Hepatocyte (in vitro differentiated cells): ENCODE measurements at regions not wholly inside any gene's neighbourhood (a gene's known extent, or its start where the extent isn't known, plus 50 kb on each side); places are given as distances from the start of the nearest gene placed in this dataset.

ENCODE experiments used
- DNase-seq: peaks from one replicate; pipeline ENCODE4 v3.0.0-alpha.2; 2016; ENCODE audit warnings: low spot score
- H2AFZ ChIP-seq: fragments of 200-600 bp; sonication (generic); 2 replicates; pipeline ENCODE4 v1.6.0; 2016; ENCODE audit warnings: antibody characterized with exemption, mild to moderate bottlenecking
- H3K27ac ChIP-seq: fragments of 200-600 bp; sonication (generic); 2 replicates; pipeline ENCODE4 v1.5.1; 2016; ENCODE audit warnings: mild to moderate bottlenecking
- H3K27me3 ChIP-seq: fragments of 200-600 bp; sonication (generic); 2 replicates; pipeline ENCODE4 v1.6.1; 2016
- H3K36me3 ChIP-seq: fragments of 200-600 bp; sonication (generic); replicated peaks from 2 replicates; pipeline ENCODE4 v1.5.1; 2016; ENCODE audit warnings: low read depth; ENCODE audit not compliant: insufficient read depth
- H3K4me1 ChIP-seq: fragments of 200-600 bp; sonication (generic); 2 replicates; pipeline ENCODE4 v1.5.1; 2016; ENCODE audit warnings: mild to moderate bottlenecking, moderate library complexity; ENCODE audit not compliant: insufficient read depth
- H3K4me2 ChIP-seq: fragments of 200-600 bp; sonication (generic); 2 replicates; pipeline ENCODE4 v1.6.0; 2016
- H3K4me3 ChIP-seq: fragments of 200-600 bp; sonication (generic); 2 replicates; pipeline ENCODE4 v1.5.1; 2016; ENCODE audit warnings: mild to moderate bottlenecking
- H3K79me2 ChIP-seq: fragments of 200-600 bp; sonication (generic); 2 replicates; pipeline ENCODE4 v1.6.0; 2017; ENCODE audit warnings: mild to moderate bottlenecking
- H3K9me2 ChIP-seq: fragments of 200-600 bp; sonication (generic); replicated peaks from 2 replicates; pipeline ENCODE4 v1.6.0; 2017; ENCODE audit warnings: mild to moderate bottlenecking; ENCODE audit not compliant: insufficient read depth
- H3K9me3 ChIP-seq: fragments of 200-600 bp; sonication (generic); 2 replicates; pipeline ENCODE4 v1.5.1; 2016; ENCODE audit warnings: low read depth, mild to moderate bottlenecking
- H4K20me1 ChIP-seq: fragments of 200-600 bp; sonication (generic); 2 replicates; pipeline ENCODE4 v1.6.0; 2016; ENCODE audit warnings: mild to moderate bottlenecking; ENCODE audit not compliant: insufficient read depth, poor library complexity, severe bottlenecking
- EZH2 ChIP-seq: fragments of 200-600 bp; sonication (generic); IDR thresholded peaks from 2 replicates; pipeline ENCODE4 v1.6.1; 2016; ENCODE audit warnings: antibody characterized with exemption, mild to moderate bottlenecking, borderline replicate concordance
- EZH2phosphoT487 ChIP-seq: fragments of 200-600 bp; sonication (generic); IDR thresholded peaks from one replicate; pipeline ENCODE4 v1.6.1; 2018; ENCODE audit warnings: antibody characterized with exemption, mild to moderate bottlenecking, low read depth, moderate library complexity; ENCODE audit not compliant: unreplicated experiment, severe bottlenecking
- WGBS: methylation state at CpG from one replicate; pipeline ENCODE4 v1.1.6; 2016; ENCODE audit warnings: low lambda C conversion rate; ENCODE audit errors: missing lambda C conversion rate; 5-methylcytosine and 5-hydroxymethylcytosine counted together
- TF ChIP-seq, protein P1 (sequence below): fragments of 200-600 bp; sonication (generic); IDR thresholded peaks from 2 replicates; pipeline ENCODE4 v1.5.1; 2016; ENCODE audit warnings: antibody characterized with exemption, mild to moderate bottlenecking; ENCODE audit not compliant: poor library complexity

DNA sequence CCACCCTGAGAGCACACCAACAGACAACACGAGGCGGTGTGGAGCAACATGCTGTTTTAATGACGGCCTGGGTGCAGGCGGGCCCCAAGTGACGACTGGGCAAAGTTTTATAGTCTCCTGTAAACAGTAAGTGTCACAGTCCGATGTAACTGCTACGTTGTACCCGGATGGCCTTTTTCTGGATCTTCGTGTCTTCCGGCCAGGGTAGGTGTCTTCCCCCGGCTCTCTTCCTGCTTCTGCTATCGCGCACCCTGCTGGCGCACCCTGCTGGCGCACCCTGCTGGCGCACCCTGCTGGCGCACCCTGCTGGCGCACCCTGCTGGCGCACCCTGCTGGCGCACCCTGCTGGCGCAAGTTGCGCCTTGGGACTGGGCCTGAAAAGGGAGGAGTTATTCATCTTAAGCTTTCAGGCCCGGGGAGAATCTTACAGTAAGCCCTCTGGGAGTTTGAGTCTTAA is 143.0 kb upstream of the TARS1 start:
- no peak overlapping the region for H3K4me3 ChIP-seq
- TF ChIP-seq, protein P1, sequence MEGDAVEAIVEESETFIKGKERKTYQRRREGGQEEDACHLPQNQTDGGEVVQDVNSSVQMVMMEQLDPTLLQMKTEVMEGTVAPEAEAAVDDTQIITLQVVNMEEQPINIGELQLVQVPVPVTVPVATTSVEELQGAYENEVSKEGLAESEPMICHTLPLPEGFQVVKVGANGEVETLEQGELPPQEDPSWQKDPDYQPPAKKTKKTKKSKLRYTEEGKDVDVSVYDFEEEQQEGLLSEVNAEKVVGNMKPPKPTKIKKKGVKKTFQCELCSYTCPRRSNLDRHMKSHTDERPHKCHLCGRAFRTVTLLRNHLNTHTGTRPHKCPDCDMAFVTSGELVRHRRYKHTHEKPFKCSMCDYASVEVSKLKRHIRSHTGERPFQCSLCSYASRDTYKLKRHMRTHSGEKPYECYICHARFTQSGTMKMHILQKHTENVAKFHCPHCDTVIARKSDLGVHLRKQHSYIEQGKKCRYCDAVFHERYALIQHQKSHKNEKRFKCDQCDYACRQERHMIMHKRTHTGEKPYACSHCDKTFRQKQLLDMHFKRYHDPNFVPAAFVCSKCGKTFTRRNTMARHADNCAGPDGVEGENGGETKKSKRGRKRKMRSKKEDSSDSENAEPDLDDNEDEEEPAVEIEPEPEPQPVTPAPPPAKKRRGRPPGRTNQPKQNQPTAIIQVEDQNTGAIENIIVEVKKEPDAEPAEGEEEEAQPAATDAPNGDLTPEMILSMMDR: peak; percentile 11
- no peak for TF ChIP-seq EZH2
- TF ChIP-seq EZH2phosphoT487: no peak
- no peak overlapping the region for H3K27ac ChIP-seq
- no peak overlapping the region for H2AFZ ChIP-seq
- H3K4me1 ChIP-seq: peaks cover 11% of the 10 kb centered on the region
- H4K20me1 ChIP-seq: no peaks in the 10 kb centered on the region
- H3K4me2 ChIP-seq: no peak overlapping the region
- no peaks in the 10 kb centered on the region for H3K9me2 ChIP-seq
- WGBS: 91% methylated on average over 23 of the region's 23 CpGs
- no peaks in the 10 kb centered on the region for H3K27me3 ChIP-seq
- no peak for DNase-seq
- H3K79me2 ChIP-seq: no peaks in the 10 kb centered on the region
- no peaks in the 10 kb centered on the region for H3K9me3 ChIP-seq
- H3K36me3 ChIP-seq: no peaks in the 10 kb centered on the region

DNA sequence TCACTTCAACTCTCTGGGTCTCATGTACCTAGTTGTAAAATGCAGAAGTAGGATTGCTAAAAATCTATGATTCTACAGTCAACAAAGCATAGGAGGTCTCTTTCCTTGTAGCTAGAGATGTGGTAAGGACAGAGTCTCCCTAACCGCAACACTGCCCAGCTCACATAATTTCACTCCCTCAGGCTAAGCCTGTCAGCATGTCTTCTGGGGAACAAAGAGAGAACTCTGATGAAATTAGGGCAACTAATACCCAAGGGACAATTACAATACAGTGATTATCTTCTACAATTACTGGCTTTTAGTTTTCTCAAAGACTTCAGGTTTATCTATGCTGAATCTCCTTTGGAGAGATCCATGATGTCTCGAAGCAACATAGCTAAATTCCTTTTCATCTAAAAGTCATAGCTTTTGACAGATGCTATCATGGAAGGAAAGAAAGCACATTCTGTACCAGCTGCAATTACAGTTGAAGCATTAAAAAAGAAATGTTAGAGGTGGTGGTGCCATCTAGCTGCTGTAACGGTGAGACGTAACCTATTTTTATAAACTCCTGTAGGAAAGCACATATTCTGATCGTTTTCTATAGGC is 141.1 kb upstream of the TARS1 start:
- H3K9me2 ChIP-seq: no peaks in the 10 kb centered on the region
- no peaks in the 10 kb centered on the region for H3K79me2 ChIP-seq
- H3K27me3 ChIP-seq: no peaks in the 10 kb centered on the region
- H3K27ac ChIP-seq: no peak overlapping the region
- DNase-seq: peak; percentile 51
- H3K4me2 ChIP-seq: peak overlapping the region; percentile 44
- WGBS: 13% methylated on average over 5 of the region's 5 CpGs
- H3K36me3 ChIP-seq: no peaks in the 10 kb centered on the region
- H3K4me1 ChIP-seq: peaks cover 11% of the 10 kb centered on the region
- no peak overlapping the region for H3K4me3 ChIP-seq
- H4K20me1 ChIP-seq: no peaks in the 10 kb centered on the region
- H2AFZ ChIP-seq: peak overlapping the region; percentile 21
- TF ChIP-seq, protein P1: peak; percentile 65
- TF ChIP-seq EZH2phosphoT487: no peak
- no peaks in the 10 kb centered on the region for H3K9me3 ChIP-seq

DNA sequence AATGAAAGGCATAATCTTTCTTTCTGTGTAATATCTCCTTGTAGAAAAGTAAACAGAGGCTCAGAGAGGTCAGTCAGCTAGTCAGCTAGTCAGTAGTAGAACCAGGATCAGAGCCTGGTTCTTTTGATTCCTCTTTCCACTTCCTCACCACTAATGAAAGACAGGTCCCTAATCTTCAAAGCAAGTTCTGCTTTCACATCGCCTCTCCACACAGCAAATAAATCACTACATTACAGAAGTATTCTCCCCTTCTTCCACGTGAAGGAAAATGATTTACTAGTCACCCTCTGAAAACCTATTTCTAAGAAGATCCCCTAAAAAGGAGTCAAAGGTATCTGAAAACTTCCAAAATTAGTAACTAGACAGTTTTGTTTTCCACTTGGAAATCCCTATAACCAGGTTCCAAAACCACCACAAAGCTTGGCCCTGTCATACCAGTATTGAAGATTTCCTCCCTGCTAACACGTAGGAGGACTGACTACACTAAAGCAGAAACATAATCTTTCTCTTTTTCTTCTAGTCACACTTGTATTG is 140.5 kb upstream of the TARS1 start:
- no peak overlapping the region for H3K4me3 ChIP-seq
- no peaks in the 10 kb centered on the region for H4K20me1 ChIP-seq
- H3K9me3 ChIP-seq: no peaks in the 10 kb centered on the region
- H3K79me2 ChIP-seq: no peaks in the 10 kb centered on the region
- TF ChIP-seq EZH2phosphoT487 (no peak), EZH2 (no peak)
- TF ChIP-seq, protein P1: no peak
- 22% methylated on average over 3 of the region's 3 CpGs for WGBS
- no peak overlapping the region for H3K27ac ChIP-seq
- no peak for DNase-seq
- H2AFZ ChIP-seq: peak overlapping the region; percentile 21
- peaks cover 11% of the 10 kb centered on the region for H3K4me1 ChIP-seq
- peak overlapping the region; percentile 44 for H3K4me2 ChIP-seq
- no peaks in the 10 kb centered on the region for H3K9me2 ChIP-seq
- no peaks in the 10 kb centered on the region for H3K27me3 ChIP-seq
- H3K36me3 ChIP-seq: no peaks in the 10 kb centered on the region
